CD4-positive, alpha-beta T cell treated with Interleukin-15 for 1 hour (primary cell): ENCODE measurements at regions not wholly inside any gene's neighbourhood (a gene's known extent, or its start where the extent isn't known, plus 50 kb on each side); places are given as distances from the start of the nearest gene placed in this dataset.
A peak's percentile ranks its signal among the peaks of the same experiment; 100 is the strongest.

Experiments
- DNase-seq: peaks from one replicate; pipeline ENCODE4 v3.0.0-alpha.2; 2020

DNA sequence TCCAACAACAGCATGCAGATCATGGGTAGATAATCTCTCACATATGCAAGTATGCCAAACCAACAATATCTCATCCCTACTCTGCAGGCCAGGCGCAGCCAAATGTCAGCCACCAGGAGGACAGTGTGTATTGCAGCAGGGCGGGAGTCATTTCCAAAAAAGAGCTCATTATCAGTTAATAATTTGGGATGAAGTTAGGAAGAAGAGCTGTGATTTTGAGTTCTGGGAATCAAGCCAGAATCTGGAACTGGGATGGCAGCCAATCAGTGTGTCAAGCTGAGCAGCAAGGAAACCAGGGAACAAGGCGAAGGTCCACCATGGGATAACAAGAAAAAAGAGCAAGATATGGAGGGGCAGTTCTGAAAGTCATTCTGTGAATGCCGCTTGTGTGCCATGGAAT is 88.2 kb upstream of the CAMK2D start:
- no peak for DNase-seq

DNA sequence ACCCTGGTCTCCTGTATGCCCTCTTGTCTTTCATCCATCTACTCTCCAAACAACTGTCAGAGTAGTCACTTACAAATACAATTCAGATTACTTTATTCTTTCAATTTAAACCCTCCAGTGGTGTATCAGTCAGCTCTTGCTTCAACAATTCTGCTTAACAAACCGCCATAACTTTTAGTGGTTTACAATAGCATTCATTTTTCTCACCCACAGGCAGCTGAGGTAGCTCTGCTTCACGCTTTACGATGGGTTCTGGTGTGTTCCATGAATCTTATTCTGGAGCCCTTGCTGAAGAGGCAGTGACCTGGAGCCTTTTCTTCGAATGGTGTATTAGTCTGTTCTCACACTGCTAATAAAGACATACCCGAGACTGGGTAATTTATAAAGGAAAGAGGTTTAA is 86.2 kb upstream of the CAMK2D start:
- DNase-seq: no peak

DNA sequence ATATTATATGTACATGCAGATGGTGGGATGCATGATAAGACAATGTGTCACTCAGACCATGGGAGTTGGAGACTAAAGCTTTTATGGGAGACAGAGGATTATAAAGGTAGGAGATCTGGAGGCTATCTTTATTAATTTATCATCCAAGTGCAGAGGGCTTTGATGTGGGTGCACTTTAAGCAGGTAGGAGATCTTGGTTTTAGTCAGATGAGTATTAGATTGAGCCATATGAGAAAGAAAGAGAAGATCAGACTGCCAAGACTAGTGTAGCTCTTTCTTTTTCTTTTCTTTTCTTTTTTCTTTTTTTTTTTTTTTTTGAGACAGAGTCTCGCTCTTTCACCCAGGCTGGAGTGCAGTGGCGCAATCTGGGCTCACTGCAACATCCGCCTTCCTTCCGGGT is 84.9 kb upstream of the CAMK2D start:
- no peak for DNase-seq

DNA sequence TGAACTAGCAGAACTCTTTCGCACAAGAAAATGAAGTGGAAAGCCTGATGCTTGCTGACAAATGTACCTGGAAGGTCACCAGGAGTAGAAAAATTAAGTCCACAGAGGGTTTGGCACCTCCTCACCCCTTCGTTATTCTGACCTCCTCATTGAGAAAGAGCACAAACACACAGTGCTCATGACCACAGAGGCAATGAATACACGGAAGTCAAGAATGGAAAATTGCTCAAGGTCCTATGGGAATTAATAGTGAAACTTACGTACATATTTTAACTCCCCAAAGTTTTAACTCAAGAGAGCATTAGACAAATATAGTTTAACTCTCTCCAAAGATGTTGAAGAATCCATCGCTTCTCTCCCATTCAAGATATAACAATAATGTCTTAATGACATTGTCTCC is 83.6 kb upstream of the CAMK2D start:
- no peak for DNase-seq

DNA sequence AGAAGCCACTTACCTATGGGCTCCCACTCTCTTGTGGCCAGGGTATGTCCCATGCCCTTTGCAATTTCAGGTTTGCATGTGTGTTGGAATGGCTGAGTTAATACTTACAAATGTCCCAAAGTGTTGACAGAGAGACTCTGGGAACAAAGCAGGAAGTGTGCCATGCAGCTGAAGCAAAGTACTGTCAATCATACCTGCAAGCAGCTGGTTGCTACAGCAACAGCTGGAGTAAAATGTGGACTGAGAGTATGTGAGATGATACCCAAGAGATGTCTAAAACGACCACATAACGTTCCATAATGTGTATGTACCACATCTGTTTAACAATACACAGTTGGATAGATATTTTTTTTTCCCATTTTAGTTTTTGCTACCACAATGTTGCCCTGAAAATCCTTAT is 82.8 kb upstream of the CAMK2D start:
- no peak for DNase-seq

DNA sequence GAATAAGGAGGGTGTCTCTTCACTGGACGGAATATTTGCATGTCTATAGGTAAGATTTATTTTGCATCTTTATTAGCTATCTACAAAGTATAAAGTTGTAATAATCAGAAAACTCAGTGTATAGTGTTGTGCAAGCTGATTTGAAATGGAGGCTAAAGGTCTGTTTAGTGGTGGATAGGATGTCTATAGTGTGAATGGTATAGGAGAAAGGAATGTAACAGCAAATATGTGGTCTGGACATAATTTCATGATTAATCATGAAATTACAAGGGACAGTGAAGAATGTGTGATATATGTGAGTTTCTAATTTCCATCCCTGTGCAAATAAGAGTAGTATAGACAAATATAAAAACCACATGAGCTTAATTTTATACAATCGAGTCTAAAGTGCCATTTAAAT is 79.3 kb upstream of the CAMK2D start:
- DNase-seq: no peak

DNA sequence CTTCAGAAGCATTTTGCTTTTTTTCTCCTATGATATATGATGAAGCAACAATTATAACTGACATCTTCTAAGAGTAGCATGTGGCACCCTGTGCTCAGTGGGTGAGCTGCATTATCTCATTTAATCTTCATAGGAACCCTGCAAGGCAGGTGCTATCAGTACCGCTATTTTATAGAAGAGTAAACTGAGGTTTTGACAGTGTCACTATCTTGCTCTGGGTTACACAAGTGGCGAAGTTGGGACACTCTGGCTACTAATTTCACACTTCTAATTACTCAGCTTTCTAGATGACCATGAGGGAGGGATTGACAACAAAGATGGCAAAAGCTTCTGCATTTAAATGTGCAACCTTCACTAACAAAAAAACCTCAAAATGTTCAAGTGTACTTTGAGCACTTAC is 76.9 kb upstream of the CAMK2D start:
- DNase-seq: no peak

DNA sequence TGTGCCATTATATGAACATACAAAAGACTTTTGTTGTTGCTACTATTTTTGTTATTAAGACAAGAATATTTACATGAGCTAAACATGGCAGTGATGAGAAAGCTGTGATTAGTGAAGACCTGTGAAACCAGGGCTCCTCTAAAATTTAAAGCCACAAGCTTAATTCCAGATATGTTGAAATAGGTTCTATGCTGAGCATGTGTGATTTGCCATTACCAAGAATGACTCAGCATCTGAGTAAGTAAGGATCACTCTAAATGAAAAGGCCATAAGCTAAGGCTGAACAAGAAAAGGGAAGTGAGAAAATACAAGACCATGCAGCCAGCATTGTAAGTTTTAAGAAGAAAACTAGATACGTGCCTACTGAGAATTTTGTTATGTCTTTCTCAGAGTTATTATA is 75.9 kb upstream of the CAMK2D start:
- DNase-seq: no peak

DNA sequence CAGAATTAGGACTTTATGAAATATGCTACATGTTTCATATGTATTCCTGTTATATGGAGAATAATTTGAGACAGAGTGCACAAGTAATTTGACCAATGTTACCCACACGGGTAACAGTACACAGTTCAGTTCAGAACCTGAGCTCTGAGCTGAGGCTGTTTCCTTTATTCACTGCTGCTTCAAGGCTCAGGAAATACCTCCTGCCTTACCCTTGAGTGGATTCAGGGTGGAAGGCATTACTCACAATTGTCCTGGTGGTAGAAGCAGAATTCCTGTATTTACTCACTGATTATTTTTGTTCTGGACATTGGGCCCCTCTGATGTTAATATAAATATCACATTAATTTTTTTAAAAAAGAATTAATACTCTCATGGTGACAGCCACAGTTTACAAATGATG is 73.5 kb upstream of the CAMK2D start:
- no peak for DNase-seq

DNA sequence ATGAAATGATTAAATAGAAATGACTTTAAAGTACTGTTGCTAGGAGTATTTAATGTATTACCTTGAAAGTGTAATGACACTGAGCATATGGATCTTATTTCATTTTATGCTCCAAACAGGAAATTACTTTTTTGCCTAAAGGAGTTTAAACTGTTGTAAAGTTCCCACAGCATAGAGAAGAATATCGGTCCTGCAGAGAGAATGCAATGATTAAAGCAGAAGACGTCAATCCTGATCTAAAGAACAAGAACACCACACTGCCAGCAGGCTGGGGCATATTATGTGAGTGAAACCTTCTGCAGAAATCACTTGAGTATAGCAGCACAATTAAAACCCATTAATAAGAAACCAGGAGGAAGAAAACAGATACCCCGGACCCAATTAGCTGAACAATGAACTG is 72.8 kb upstream of the CAMK2D start:
- no peak for DNase-seq

DNA sequence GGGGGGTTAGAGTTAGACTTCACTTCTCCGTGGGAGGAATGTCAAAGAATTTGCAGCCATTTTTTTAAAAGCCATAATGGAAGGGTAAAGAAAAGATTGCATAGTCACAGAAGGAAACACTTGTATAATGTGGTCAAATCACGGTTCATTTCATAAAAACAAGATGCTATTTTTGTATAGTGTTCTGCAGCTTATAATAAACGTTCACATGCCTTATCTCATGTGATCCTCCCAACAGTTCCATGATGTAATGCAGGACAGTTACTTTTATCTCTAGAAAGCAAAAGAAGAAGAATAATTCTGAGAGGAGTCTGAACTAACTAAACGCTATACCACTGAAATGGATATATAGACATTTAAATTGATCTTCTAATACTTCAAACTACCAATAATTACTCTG is 71.3 kb upstream of the CAMK2D start:
- DNase-seq: no peak

DNA sequence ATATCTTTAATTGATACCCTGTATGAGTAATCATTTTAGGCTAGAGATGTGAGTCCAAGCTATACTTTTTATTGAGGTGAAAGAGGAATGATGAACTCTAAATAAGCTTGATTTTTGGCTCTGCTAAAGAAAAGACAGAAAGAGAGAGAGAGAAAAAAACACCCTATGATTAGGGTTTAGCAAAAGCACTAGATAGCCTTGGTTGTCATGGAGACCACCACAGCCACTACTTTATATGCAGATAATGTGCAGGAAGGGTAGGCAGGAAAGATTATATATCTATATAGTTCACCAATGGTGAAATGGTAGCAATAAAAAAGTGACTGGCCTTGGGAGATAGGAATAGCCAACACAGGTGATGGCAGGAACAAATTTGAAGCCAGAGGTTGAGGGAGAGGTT is 69.9 kb upstream of the CAMK2D start:
- DNase-seq: no peak

DNA sequence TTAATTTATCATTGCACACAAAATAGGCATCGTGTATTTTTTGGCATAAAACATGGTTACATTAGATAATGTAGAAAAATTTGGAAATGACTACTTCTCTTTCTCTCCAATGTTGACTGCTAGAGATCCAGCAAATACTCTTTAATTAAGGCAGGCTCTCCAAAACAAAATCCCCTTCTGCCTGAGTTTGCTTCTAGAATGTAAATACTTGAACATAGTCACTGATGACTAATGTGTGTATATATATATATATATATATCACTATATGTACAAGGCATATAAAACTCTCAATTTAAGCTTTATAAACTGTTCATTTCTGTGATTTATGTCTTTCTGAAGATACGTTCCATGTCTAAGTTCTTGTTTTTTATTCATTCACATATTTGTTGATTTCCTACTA is 67.2 kb upstream of the CAMK2D start:
- no peak for DNase-seq

DNA sequence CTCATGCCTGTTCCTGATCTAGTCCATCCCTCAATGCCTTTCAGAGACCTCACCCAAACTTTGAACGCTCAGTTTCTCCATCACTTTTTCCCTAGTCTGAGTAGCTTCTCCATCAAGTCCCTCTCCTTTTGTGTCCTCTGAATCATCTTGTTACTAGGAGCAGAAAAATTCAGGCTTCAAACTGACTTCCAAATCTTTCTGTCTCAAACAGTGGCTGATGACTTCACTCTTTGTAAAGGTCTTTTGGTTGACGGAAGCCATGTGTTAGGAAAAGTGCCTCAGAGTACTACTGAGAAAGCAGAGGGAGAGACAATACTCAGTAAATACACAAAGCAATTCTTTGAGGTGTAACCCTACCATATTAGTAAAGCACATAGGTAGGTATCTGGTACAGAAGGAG is 65.7 kb upstream of the CAMK2D start:
- DNase-seq: no peak

DNA sequence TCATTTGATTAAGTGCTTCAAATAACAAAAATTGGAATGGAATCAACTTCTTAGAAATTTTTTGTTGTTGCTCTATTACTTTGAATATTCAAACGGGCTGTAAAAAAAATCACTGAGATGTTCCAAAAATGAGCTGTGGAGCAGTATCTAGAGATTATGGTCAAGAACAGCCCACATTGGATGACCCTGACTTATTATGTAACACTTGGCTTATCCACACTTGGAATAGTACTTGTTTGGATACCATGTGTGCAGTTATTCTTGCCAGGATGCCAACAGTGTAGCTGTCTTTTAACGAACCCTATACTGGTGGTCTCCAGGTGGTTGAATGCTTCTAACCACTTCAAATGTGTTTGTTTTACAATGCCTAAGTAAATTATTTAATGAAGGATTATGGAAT is 64.9 kb upstream of the CAMK2D start:
- no peak for DNase-seq

DNA sequence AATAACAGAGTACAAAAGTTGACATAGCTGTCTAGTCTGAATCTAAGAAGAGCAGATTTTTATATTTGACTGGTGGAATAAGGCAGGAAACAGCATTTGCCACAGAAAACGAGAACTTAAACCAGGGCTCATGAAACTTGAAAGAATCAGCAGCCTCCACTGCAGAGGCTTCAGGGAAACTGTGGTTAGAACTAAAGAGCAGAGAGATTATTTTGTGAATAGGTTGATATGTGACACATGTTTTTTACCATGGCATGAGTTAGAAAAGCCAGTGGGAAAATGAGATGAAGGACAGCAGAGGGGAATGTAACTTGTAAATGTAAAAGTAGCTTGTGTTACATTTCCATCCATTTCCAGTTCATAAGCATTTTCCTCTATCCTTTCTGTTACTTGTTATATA is 63.7 kb upstream of the CAMK2D start:
- DNase-seq: no peak

DNA sequence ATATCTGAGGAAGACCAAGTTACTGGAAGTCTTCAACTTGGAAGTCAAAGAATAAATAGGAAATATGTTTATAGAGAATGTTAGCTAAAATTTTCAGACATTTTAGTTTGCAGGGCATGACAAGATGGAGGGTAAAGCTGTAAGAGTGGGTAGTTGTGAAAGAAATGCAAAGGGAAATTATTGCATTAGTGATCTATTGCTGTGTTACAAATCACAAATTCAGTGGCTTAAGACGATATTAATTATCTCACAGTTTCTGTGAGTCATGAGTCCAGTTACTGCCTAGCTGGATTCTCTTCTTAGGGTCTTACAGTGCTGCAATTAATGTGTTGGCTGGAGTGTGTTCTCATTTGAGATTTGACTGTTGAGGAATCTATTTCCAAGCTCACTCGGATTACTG is 62.9 kb upstream of the CAMK2D start:
- DNase-seq: no peak

DNA sequence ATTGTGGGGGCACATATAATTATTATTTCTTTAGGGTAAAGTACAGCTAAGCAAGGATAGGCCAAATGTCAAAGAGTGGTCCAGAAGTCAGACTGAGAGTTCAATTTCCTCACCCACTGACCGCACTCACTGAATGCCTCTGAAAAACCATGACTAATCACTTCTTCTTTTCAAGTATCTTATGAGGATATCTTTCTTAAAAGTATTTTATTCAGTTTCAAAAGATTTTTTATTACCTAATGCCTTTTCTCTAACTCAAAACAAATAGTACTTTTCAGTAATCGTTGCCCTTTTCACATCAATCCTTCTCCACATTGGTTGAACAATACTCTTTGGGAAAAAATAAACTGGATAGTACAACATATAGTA is 61.7 kb upstream of the CAMK2D start:
- DNase-seq: peak; percentile 17

DNA sequence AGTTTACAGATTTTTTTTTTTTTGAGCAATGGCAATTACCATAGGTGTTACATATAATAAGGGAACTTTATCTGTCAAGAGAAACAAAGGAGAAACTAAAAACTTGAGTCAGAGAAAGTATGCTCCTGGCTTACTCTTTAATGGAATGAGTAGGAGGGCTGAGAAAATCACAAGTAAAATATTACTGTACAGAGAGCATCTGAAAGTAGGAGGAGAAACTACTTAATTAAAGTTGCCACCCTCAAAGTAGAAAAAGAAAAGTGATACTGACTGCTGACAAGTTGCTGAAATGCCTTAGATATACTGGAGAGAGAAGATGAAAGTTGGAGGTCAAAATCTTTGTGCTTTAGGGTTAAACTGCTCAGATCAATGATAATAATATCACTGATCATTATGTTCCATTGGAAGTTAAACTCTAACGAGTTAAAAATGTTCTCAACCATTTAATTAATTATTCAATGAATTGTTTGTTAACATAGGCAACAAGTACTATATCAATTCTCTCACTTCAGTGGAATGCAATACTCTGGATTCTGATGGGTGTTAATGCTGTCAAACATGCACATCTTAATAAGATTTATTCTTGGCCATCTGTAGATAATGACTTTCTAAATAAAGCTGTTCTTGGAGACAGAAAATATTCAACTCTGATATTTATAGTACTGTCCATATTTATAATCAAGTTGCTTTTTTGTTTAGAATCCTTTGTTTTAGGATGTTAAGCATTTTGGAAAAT is 61.2 kb upstream of the CAMK2D start:
- DNase-seq: no peak

DNA sequence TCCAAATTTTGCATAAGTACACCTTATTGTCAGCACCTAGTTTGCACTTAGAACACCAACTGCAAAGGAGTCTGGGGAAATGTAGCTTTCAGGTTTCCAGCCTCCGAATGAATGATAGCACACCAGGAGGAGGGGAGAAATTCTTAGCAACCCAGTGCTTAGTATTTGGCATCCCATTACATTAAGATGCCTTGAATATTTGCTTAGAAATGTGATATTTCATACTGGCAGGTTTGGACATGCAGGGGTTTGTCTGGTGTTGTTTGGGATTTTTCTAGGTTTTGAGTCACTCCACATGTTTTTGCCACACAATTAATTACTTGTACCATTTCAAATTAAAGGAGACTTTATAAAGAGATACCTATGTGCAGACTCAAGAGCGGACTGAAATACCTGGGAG is 60.3 kb upstream of the CAMK2D start:
- no peak for DNase-seq

DNA sequence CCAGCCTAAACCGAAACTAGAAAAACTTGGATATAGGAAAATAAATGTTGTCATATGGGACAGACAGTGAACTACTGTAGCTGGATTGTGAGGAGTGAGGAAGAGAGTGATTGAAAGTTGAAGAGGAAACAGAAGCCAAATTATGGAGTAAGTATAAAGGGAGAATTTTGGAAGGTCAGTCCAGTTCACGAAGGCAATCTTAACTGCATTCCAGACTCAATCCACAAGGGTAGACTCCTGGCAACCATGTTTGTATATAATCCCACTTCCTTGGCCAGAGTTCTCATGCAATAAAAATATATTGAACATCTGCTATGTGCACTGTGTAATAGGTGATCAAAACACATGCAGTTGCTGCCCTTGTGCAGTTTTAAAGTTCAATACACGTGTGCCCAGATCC is 58.6 kb upstream of the CAMK2D start:
- no peak for DNase-seq

DNA sequence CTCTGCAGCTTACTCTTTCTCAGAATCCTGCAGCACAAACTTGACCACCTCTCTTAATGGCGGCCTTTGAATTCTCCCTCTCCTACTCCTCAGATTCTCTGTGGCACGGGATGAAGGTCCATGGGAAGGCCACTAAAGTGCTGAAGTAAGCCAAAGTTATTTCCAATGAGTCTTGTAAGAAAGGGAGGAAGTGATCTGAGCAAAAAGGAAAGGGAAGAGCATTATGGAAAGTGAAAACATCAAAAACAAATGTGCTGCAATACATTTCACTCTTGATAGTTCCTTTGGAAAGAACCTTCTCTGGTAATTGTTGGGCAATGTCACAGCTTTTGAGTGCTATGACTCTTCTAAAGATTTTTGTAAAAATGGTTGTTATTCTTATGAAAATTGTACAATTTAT is 54.3 kb upstream of the CAMK2D start:
- DNase-seq: no peak

DNA sequence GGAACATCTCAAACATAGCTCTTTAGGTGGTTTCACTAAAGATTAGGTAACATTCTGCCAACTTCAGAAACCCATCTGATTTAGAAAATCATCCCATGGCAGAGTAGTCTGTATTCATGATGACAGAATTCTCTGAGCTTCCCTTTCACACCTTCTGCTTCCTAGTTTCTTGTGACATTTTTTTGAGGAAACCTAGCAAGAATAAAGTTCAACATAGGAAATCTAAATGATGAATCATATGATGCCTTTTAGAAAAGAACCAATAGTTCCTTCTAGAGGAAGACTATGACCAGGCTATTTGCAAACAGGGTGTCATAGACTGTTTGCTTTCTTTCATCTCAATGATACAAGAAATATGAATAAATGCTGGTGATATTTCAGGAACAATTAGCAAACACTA is 49.8 kb upstream of the CAMK2D start:
- DNase-seq: no peak
